ENCODE measurements at regions not wholly inside any gene's neighbourhood (a gene's known extent, or its start where the extent isn't known, plus 50 kb on each side); places are given as distances from the start of the nearest gene placed in this dataset.

- TF ChIP-seq MAX (CRISPR knock-in tag; IDR thresholded peaks at IDR 0.05): no peak
- no peak for TF ChIP-seq ZNF512 (CRISPR knock-in tag; IDR thresholded peaks at IDR 0.05; ENCODE audit: borderline replicate concordance)
- TF ChIP-seq SOX15 (CRISPR knock-in tag; IDR thresholded peaks at IDR 0.05): no peak
- TF ChIP-seq TEAD1 (CRISPR knock-in tag; IDR thresholded peaks at IDR 0.05): no peak
- ChIA-PET POLR2A (no interaction called here), CTCF (no interaction called here)
- H3K27me3 Mint-ChIP-seq (ENCODE audit: low read depth): no peaks in the 10 kb centered on the region
- H3K9me3 Mint-ChIP-seq: peaks cover 17% of the 10 kb centered on the region
- H3K4me1 Mint-ChIP-seq: peaks cover 12% of the 10 kb centered on the region
- H3K4me3 Mint-ChIP-seq: no peak overlapping the region
- ATAC-seq (no peak), DNase-seq (ENCODE audit: low spot score) (no peak)
- H3K27ac Mint-ChIP-seq: no peak overlapping the region
- H3K36me3 Mint-ChIP-seq: no peaks in the 10 kb centered on the region
Observed at GRCh38 chr15:94542391-94542790, 311.0 kb downstream of the MCTP2 start.

DNA sequence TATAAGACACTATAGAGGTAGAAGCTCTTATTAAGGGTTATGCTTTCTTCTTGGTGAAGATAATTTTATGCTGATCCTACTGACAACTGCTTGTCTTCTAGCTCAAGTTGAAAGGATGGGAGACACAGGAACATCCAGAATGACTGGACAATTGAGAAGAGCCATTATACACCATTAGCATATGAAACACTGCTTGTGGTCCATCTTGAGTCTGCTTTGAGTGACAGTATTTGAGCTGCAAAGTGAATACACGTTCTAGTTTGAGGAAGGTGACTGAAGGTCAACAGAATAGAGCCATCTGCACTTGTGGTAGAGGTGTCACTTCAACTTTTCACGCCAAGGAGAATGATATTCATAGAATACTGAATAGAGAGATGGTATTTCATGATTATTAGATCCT is 315.4 kb downstream of the MCTP2 start:
- TF ChIP-seq RORB (CRISPR knock-in tag; IDR thresholded peaks at IDR 0.05): no peak
- no peak for TF ChIP-seq HMGA2 (CRISPR knock-in tag; IDR thresholded peaks at IDR 0.05)
- CTCF ChIA-PET: interaction anchor here (1.2 kb wide), 1 partner anchor 21 kb away, joined by 4 read pairs; no protein-coding TSS in a partner anchor
- Mint-ChIP-seq H3K36me3 (no peaks in the 10 kb centered on the region), H3K9me3 (peaks cover 11% of the 10 kb centered on the region), H3K27ac (no peak overlapping the region), H3K4me3 (no peak overlapping the region), H3K4me1 (peaks cover 8% of the 10 kb centered on the region; the same call in 1 of the 2 replicates), H3K27me3 (ENCODE audit: low read depth) (no peaks in the 10 kb centered on the region)
- POLR2A ChIA-PET: no interaction called here
- no peak for DNase-seq (ENCODE audit: low spot score)
- no peak for ATAC-seq

- DNase-seq (ENCODE audit: low spot score): no peak
- H3K4me3 Mint-ChIP-seq: no peak overlapping the region
- H3K4me1 Mint-ChIP-seq: peaks cover 8% of the 10 kb centered on the region; the same call in 1 of the 2 replicates
- ChIA-PET POLR2A (interaction anchor here (0.7 kb wide), 1 partner anchor 133 kb away, joined by 4 read pairs; no protein-coding TSS in a partner anchor), CTCF (interaction anchor here (0.6 to 0.9 kb wide), 3 partner anchors 22 to 353 kb away, joined by 3 to 4 read pairs (median 3); no protein-coding TSS in a partner anchor)
- no peak for ATAC-seq
- no peak overlapping the region for H3K27ac Mint-ChIP-seq
- peaks cover 11% of the 10 kb centered on the region for H3K9me3 Mint-ChIP-seq
- no peaks in the 10 kb centered on the region for H3K36me3 Mint-ChIP-seq
- TF ChIP-seq ELF4 (CRISPR knock-in tag; IDR thresholded peaks at IDR 0.05; ENCODE audit: low read depth): no peak
- TF ChIP-seq, protein P1, sequence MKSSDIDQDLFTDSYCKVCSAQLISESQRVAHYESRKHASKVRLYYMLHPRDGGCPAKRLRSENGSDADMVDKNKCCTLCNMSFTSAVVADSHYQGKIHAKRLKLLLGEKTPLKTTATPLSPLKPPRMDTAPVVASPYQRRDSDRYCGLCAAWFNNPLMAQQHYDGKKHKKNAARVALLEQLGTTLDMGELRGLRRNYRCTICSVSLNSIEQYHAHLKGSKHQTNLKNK (CRISPR knock-in tag; IDR thresholded peaks at IDR 0.05): no peak
- no peak for TF ChIP-seq ZNF263 (CRISPR knock-in tag; IDR thresholded peaks at IDR 0.05; ENCODE audit: low read depth)
- TF ChIP-seq ZNF219 (CRISPR knock-in tag; IDR thresholded peaks at IDR 0.05; ENCODE audit: borderline replicate concordance): no peak
- TF ChIP-seq SMAD3 (CRISPR knock-in tag; IDR thresholded peaks at IDR 0.05; ENCODE audit: borderline replicate concordance): no peak
- no peaks in the 10 kb centered on the region for H3K27me3 Mint-ChIP-seq (ENCODE audit: low read depth)
Observed at GRCh38 chr15:94547711-94548110, 316.4 kb downstream of the MCTP2 start.

DNA sequence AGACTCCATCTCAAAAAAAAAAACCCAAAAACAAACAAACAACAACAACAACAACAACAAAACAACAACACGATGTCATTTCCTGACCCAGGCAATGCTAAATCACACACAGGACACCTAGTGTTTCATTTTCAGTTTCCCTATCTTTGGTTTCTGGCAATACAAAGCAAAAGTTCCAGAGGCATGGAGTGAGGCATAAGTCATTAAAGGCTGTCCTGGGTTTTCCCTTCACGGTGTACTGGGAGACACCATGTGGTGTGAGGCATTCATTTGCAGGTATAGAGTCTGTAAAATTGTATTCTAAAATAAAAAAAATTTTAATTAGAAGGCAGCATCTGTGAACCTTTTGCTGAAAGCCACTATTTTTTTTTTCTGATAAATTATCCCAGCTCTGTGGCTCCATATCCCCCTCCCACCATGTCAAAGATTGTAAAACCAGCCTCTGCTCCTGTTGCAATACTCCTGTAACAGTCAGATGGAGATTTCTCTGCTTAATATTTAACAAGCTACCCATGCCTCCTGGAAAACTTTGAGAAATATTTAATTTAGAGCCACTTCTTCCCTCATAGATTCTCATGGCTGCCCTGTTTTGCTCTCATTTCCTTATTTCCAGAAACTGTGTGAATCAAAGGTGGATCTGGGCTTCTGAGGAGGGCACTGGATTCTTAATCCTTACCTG is 324.6 kb downstream of the MCTP2 start:
- ChIA-PET POLR2A (interaction anchor here (0.6 kb wide), 1 partner anchor 84 kb away, joined by 3 read pairs; no protein-coding TSS in a partner anchor), CTCF (no interaction called here)
- DNase-seq (ENCODE audit: low spot score): no peak
- H3K9me3 Mint-ChIP-seq: peaks cover 14% of the 10 kb centered on the region
- no peaks in the 10 kb centered on the region for H3K4me1 Mint-ChIP-seq
- no peaks in the 10 kb centered on the region for H3K36me3 Mint-ChIP-seq
- H3K27ac Mint-ChIP-seq: no peak overlapping the region
- no peaks in the 10 kb centered on the region for H3K27me3 Mint-ChIP-seq (ENCODE audit: low read depth)
- ATAC-seq: no peak
- H3K4me3 Mint-ChIP-seq: no peak overlapping the region
- TF ChIP-seq, protein P2, sequence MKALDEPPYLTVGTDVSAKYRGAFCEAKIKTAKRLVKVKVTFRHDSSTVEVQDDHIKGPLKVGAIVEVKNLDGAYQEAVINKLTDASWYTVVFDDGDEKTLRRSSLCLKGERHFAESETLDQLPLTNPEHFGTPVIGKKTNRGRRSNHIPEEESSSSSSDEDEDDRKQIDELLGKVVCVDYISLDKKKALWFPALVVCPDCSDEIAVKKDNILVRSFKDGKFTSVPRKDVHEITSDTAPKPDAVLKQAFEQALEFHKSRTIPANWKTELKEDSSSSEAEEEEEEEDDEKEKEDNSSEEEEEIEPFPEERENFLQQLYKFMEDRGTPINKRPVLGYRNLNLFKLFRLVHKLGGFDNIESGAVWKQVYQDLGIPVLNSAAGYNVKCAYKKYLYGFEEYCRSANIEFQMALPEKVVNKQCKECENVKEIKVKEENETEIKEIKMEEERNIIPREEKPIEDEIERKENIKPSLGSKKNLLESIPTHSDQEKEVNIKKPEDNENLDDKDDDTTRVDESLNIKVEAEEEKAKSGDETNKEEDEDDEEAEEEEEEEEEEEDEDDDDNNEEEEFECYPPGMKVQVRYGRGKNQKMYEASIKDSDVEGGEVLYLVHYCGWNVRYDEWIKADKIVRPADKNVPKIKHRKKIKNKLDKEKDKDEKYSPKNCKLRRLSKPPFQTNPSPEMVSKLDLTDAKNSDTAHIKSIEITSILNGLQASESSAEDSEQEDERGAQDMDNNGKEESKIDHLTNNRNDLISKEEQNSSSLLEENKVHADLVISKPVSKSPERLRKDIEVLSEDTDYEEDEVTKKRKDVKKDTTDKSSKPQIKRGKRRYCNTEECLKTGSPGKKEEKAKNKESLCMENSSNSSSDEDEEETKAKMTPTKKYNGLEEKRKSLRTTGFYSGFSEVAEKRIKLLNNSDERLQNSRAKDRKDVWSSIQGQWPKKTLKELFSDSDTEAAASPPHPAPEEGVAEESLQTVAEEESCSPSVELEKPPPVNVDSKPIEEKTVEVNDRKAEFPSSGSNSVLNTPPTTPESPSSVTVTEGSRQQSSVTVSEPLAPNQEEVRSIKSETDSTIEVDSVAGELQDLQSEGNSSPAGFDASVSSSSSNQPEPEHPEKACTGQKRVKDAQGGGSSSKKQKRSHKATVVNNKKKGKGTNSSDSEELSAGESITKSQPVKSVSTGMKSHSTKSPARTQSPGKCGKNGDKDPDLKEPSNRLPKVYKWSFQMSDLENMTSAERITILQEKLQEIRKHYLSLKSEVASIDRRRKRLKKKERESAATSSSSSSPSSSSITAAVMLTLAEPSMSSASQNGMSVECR (CRISPR knock-in tag; IDR thresholded peaks at IDR 0.05; ENCODE audit: borderline replicate concordance): no peak
- TF ChIP-seq NFYB (CRISPR knock-in tag; conservative IDR thresholded peaks at IDR 0.05; ENCODE audit: low read depth) (no peak), RORB (CRISPR knock-in tag; IDR thresholded peaks at IDR 0.05) (no peak), HMGXB4 (CRISPR knock-in tag; IDR thresholded peaks at IDR 0.05) (no peak), GRHL2 (CRISPR knock-in tag; IDR thresholded peaks at IDR 0.05; ENCODE audit: insufficient replicate concordance, severe bottlenecking) (no peak)
- TF ChIP-seq, protein P3, sequence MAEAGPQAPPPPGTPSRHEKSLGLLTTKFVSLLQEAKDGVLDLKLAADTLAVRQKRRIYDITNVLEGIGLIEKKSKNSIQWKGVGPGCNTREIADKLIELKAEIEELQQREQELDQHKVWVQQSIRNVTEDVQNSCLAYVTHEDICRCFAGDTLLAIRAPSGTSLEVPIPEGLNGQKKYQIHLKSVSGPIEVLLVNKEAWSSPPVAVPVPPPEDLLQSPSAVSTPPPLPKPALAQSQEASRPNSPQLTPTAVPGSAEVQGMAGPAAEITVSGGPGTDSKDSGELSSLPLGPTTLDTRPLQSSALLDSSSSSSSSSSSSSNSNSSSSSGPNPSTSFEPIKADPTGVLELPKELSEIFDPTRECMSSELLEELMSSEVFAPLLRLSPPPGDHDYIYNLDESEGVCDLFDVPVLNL (CRISPR knock-in tag; IDR thresholded peaks at IDR 0.05; ENCODE audit: borderline replicate concordance, low read depth): no peak
